ENCODE measurements at regions not wholly inside any gene's neighbourhood (a gene's known extent, or its start where the extent isn't known, plus 50 kb on each side); places are given as distances from the start of the nearest gene placed in this dataset.

DNA sequence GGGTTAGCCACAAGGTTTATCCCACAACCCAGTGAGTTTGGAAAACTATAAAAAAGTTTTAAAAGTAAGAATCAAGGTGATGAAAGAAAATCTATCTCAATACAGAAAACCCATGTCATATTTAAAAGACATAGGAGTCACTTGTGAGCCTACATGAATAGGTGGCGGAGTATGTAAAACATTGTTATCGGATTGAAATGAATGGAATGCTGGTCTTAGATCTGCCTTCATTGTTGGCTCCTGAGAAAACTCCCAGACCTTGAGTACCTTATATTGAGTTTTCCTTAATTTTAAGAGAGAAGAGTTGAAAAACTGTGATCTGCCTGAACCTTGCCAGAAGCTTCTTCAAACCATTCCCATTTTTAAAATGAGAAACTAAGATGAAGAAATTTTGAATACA lies 551.1 kb downstream of the EFNA5 start:
- Mint-ChIP-seq H3K4me1 (ENCODE audit: low read depth) (no peaks in the 10 kb centered on the region), H3K36me3 (ENCODE audit: low read depth) (no peaks in the 10 kb centered on the region), H3K27ac (no peak overlapping the region), H3K4me3 (no peak overlapping the region), H3K9me3 (no peaks in the 10 kb centered on the region), H3K27me3 (ENCODE audit: low read depth) (no peaks in the 10 kb centered on the region)
- no peak for DNase-seq (ENCODE audit: low spot score)

DNA sequence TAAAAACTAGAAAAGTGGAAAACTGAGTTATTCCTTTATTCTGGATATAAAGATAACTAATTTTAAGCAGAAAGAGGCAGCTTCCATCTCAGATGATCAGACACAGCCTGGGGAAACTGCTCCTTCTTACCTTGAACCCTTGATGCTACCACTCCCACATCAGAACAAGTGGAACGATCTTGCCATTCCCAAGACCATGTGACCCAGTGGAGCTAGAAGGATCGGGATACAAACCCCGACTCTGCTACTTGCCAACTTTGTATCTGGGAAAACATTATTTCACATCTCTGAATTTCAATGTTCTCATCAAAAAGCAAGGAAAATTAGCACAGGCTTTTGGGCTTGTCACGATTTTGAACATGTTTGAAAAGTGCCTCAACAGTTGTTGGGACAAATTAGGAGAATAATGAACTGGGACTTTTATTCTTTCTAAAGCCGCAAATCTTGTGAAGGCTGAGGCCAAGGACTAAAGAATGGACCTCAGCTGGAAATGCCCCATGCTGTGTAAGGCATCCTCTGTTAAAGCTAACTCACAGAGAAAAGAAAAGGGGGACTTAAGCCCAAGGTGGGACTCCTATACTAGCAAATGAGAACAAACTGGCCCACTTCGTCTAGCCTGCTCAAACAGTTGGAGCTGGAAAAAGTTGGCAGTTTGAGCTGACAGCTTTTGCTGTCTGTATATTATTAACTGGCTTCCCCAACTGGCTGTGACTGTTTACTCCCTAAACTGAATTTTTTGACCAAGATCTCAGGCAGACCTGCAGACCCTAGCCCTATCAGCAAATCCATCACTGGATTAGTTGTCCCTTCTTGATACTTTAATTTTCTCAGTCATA lies 552.3 kb downstream of the EFNA5 start:
- Mint-ChIP-seq H3K9me3 (no peaks in the 10 kb centered on the region), H3K4me1 (ENCODE audit: low read depth) (no peaks in the 10 kb centered on the region)
- DNase-seq (ENCODE audit: low spot score), result no peak

DNA sequence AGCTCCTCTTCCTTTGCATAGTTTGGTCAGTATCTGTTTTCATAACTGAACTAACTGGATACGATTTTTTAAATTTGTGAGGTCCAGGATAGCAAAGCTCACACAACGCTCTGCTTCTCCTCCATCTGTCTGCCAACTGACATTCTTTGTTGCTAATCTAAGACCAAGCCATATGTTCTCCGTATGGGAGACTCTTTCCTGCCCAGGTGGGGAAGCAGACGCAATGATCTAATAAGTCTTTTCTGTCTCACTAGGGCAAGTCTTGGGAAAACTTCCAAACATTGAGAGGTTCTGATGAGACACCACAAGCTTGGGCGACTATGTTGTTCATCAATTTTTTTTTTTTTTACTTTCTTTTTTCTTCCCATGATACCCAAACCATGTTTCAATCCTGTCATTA lies 558.5 kb downstream of the EFNA5 start:
- DNase-seq (ENCODE audit: low spot score), result no peak
- Mint-ChIP-seq H3K27me3 (ENCODE audit: low read depth) (no peaks in the 10 kb centered on the region), H3K36me3 (ENCODE audit: low read depth) (no peaks in the 10 kb centered on the region), H3K4me1 (ENCODE audit: low read depth) (no peaks in the 10 kb centered on the region), H3K9me3 (peaks cover 4% of the 10 kb centered on the region), H3K27ac (no peak overlapping the region), H3K4me3 (no peak overlapping the region)

More for the DNA sequence above, 552.3 kb downstream of the EFNA5 start:
- H3K4me3 Mint-ChIP-seq, result no peak overlapping the region
- no peak overlapping the region for H3K27ac Mint-ChIP-seq
- no peaks in the 10 kb centered on the region for H3K36me3 Mint-ChIP-seq (ENCODE audit: low read depth)
- no peaks in the 10 kb centered on the region for H3K27me3 Mint-ChIP-seq (ENCODE audit: low read depth)

- H3K4me1 Mint-ChIP-seq (ENCODE audit: low read depth), result no peaks in the 10 kb centered on the region
- H3K9me3 Mint-ChIP-seq, result no peaks in the 10 kb centered on the region
- DNase-seq (ENCODE audit: low spot score), result no peak
- H3K36me3 Mint-ChIP-seq (ENCODE audit: low read depth), result no peaks in the 10 kb centered on the region
- no peak overlapping the region for H3K27ac Mint-ChIP-seq
- no peak overlapping the region for H3K4me3 Mint-ChIP-seq
- H3K27me3 Mint-ChIP-seq (ENCODE audit: low read depth), result no peaks in the 10 kb centered on the region
These were observed 566.4 kb downstream of the EFNA5 start for GRCh38 chr5:107104040-107104995.

GRCh38 chr5:107103522-107103921 lies 567.2 kb downstream of the EFNA5 start:
- no peak overlapping the region for H3K27ac Mint-ChIP-seq
- H3K4me1 Mint-ChIP-seq (ENCODE audit: low read depth), result no peaks in the 10 kb centered on the region
- DNase-seq (ENCODE audit: low spot score), result no peak
- H3K4me3 Mint-ChIP-seq, result no peak overlapping the region
- no peaks in the 10 kb centered on the region for H3K9me3 Mint-ChIP-seq
- no peaks in the 10 kb centered on the region for H3K36me3 Mint-ChIP-seq (ENCODE audit: low read depth)
- no peaks in the 10 kb centered on the region for H3K27me3 Mint-ChIP-seq (ENCODE audit: low read depth)

DNA sequence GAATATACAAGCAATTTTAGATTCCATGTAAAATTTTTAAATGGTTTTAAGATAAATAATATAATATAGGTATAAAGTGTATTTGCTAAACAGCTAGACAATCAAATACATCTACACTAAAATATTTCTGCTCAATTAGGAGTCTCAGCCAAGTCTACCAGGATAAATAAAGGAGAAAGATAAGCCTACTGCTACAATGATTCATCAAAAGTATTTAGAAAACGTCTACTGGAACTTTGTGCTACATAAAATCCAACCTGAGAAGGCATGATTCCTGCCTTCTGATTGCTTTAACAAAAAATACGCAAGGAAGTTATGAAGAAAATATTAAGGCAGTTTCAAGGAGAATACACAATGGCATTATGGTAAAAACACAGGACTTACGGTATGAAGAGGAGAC lies 570.6 kb downstream of the EFNA5 start:
- no peaks in the 10 kb centered on the region for H3K36me3 Mint-ChIP-seq (ENCODE audit: low read depth)
- H3K27me3 Mint-ChIP-seq (ENCODE audit: low read depth), result no peaks in the 10 kb centered on the region
- DNase-seq (ENCODE audit: low spot score), result no peak
- no peak overlapping the region for H3K27ac Mint-ChIP-seq
- no peaks in the 10 kb centered on the region for H3K9me3 Mint-ChIP-seq
- H3K4me3 Mint-ChIP-seq, result no peak overlapping the region
- no peaks in the 10 kb centered on the region for H3K4me1 Mint-ChIP-seq (ENCODE audit: low read depth)

- no peak for DNase-seq (ENCODE audit: low spot score)
- no peaks in the 10 kb centered on the region for H3K27me3 Mint-ChIP-seq (ENCODE audit: low read depth)
- no peak overlapping the region for H3K4me3 Mint-ChIP-seq
- H3K36me3 Mint-ChIP-seq (ENCODE audit: low read depth), result no peaks in the 10 kb centered on the region
- H3K4me1 Mint-ChIP-seq (ENCODE audit: low read depth), result no peaks in the 10 kb centered on the region
- no peaks in the 10 kb centered on the region for H3K9me3 Mint-ChIP-seq
- H3K27ac Mint-ChIP-seq, result no peak overlapping the region
These were observed 571.2 kb downstream of the EFNA5 start for GRCh38 chr5:107099506-107099905.

- no peak overlapping the region for H3K4me3 Mint-ChIP-seq
- H3K27ac Mint-ChIP-seq, result no peak overlapping the region
- no peaks in the 10 kb centered on the region for H3K36me3 Mint-ChIP-seq (ENCODE audit: low read depth)
- H3K4me1 Mint-ChIP-seq (ENCODE audit: low read depth), result no peaks in the 10 kb centered on the region
- no peak for DNase-seq (ENCODE audit: low spot score)
- H3K9me3 Mint-ChIP-seq, result no peaks in the 10 kb centered on the region
- no peaks in the 10 kb centered on the region for H3K27me3 Mint-ChIP-seq (ENCODE audit: low read depth)
These were observed 578.0 kb downstream of the EFNA5 start for GRCh38 chr5:107092695-107093094.

DNA sequence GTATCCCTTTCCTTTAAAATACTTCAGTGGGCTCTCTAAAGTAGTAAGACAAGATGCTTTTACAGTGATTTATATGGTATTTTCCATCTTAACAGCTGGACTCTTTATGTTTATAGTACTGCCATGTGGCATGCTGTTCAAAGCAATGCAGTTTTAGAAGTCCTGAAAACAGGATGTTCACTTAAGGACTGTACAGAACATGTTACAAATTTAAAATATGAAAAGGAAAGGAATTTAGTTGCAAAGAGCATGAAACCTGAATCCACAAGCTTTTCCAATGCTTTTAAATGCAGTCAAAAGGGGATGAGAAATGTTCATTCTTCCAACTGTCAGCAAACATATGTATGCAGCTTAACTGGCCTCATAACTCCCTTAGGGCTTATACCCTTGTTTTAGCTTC lies 580.2 kb downstream of the EFNA5 start:
- no peaks in the 10 kb centered on the region for H3K36me3 Mint-ChIP-seq (ENCODE audit: low read depth)
- DNase-seq (ENCODE audit: low spot score), result no peak
- no peaks in the 10 kb centered on the region for H3K9me3 Mint-ChIP-seq
- H3K4me1 Mint-ChIP-seq (ENCODE audit: low read depth), result no peaks in the 10 kb centered on the region
- H3K27ac Mint-ChIP-seq, result no peak overlapping the region
- H3K27me3 Mint-ChIP-seq (ENCODE audit: low read depth), result no peaks in the 10 kb centered on the region
- no peak overlapping the region for H3K4me3 Mint-ChIP-seq

- no peaks in the 10 kb centered on the region for H3K9me3 Mint-ChIP-seq
- no peak for DNase-seq (ENCODE audit: low spot score)
- H3K27me3 Mint-ChIP-seq (ENCODE audit: low read depth), result no peaks in the 10 kb centered on the region
- no peaks in the 10 kb centered on the region for H3K36me3 Mint-ChIP-seq (ENCODE audit: low read depth)
- H3K4me1 Mint-ChIP-seq (ENCODE audit: low read depth), result no peaks in the 10 kb centered on the region
- H3K4me3 Mint-ChIP-seq, result no peak overlapping the region
- H3K27ac Mint-ChIP-seq, result no peak overlapping the region
These were observed 581.8 kb downstream of the EFNA5 start for GRCh38 chr5:107088907-107089306.

GRCh38 chr5:107085572-107085971 lies 585.2 kb downstream of the EFNA5 start:
- Mint-ChIP-seq H3K9me3 (no peaks in the 10 kb centered on the region), H3K4me1 (ENCODE audit: low read depth) (no peaks in the 10 kb centered on the region), H3K36me3 (ENCODE audit: low read depth) (no peaks in the 10 kb centered on the region), H3K4me3 (no peak overlapping the region), H3K27ac (no peak overlapping the region), H3K27me3 (ENCODE audit: low read depth) (no peaks in the 10 kb centered on the region)
- DNase-seq (ENCODE audit: low spot score), result no peak

GRCh38 chr5:107074996-107075395 lies 595.7 kb downstream of the EFNA5 start:
- no peak overlapping the region for H3K4me3 Mint-ChIP-seq
- no peak for DNase-seq (ENCODE audit: low spot score)
- no peaks in the 10 kb centered on the region for H3K4me1 Mint-ChIP-seq (ENCODE audit: low read depth)
- H3K9me3 Mint-ChIP-seq, result no peaks in the 10 kb centered on the region
- H3K27ac Mint-ChIP-seq, result no peak overlapping the region
- no peaks in the 10 kb centered on the region for H3K36me3 Mint-ChIP-seq (ENCODE audit: low read depth)
- H3K27me3 Mint-ChIP-seq (ENCODE audit: low read depth), result no peaks in the 10 kb centered on the region

GRCh38 chr5:107072967-107073366 lies 597.8 kb downstream of the EFNA5 start:
- Mint-ChIP-seq H3K9me3 (no peaks in the 10 kb centered on the region), H3K36me3 (ENCODE audit: low read depth) (no peaks in the 10 kb centered on the region), H3K4me3 (no peak overlapping the region), H3K27me3 (ENCODE audit: low read depth) (no peaks in the 10 kb centered on the region), H3K27ac (no peak overlapping the region), H3K4me1 (ENCODE audit: low read depth) (no peaks in the 10 kb centered on the region)
- DNase-seq (ENCODE audit: low spot score), result no peak

- Mint-ChIP-seq H3K36me3 (ENCODE audit: low read depth) (no peaks in the 10 kb centered on the region), H3K27me3 (ENCODE audit: low read depth) (no peaks in the 10 kb centered on the region), H3K4me1 (ENCODE audit: low read depth) (no peaks in the 10 kb centered on the region), H3K4me3 (no peak overlapping the region), H3K27ac (no peak overlapping the region), H3K9me3 (no peaks in the 10 kb centered on the region)
- no peak for DNase-seq (ENCODE audit: low spot score)
These were observed 598.3 kb downstream of the EFNA5 start for GRCh38 chr5:107072440-107072839.

All from T-helper 2 cell treated with Interferon-gamma antibody and Interleukin-4, amounts not matched to agents 5 μg/mL and 100 μg/mL, for 36 hours (primary cell).